Germinal center (tissue), 1 donor: ENCODE measurements at regions not wholly inside any gene's neighbourhood (a gene's known extent, or its start where the extent isn't known, plus 50 kb on each side); places are given as distances from the start of the nearest gene placed in this dataset.
"Not testable (repeated sequence)": the region's sequence is repeated elsewhere in the genome, so short reads cannot be mapped to it uniquely, and the experiment has no call there.

Experiments
- DNase-seq: peaks from one replicate; pipeline ENCODE4 v3.0.0; 2012; ENCODE audit warnings: mixed read lengths, low spot score

DNA sequence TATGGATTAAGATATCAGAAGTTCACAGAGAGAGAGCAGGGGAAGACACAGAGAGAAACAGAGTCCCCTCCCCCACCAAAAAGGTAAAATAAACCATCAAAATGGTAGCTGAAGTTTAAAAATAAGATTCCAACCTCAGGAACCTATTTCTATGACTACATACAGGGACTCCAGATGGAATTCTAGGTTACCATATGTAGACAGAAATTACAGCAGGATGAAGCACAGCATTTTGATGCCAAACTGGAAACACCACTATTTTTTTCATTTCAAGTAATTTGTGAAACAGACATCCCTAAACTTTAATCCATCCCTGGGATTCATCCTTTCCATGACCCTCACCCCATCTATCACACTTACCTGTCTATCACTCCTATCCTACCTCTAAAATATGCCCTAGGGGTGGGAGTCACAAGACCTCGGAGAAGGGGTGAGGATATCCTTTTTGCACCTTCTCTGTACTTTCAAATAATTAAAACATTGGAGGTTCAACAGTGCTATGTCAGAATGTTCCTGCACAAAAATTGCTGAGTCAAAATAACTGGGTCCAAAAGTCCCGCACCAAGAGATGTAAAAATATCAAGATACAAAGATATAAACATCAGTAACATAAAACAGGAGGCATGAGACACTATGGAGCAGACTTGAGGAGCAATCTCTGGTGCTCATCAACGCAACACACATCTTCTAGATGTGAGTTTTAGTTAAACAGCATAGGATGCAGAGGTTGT, 344.5 kb upstream of the RASGEF1B start:
- no peak for DNase-seq

DNA sequence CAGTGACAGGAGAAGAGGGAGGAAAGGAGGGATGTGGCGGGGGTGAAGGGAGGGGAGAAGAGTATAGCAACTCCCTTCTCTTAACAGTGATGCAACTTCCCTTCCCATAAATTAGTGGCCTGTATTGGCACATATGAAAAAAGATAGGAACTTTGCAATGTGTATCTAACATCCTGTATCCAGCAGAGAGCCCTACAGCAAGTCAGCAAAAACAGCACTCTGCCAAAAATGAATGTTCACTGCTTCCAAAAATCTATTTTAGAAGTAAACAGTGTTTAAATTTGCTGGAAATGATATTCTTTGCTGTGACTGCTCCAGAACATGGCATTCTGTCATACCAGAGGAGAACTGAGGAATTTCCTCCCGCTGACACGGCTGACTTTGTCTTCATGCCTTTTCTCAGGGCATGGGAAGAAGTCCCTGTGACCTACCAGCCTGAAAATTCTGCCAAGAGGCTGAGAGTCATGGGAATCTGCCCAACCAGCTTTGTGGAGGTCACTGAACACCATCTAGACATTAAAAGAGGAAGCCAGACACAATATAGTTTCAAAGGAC, 343.4 kb upstream of the RASGEF1B start:
- no peak for DNase-seq

DNA sequence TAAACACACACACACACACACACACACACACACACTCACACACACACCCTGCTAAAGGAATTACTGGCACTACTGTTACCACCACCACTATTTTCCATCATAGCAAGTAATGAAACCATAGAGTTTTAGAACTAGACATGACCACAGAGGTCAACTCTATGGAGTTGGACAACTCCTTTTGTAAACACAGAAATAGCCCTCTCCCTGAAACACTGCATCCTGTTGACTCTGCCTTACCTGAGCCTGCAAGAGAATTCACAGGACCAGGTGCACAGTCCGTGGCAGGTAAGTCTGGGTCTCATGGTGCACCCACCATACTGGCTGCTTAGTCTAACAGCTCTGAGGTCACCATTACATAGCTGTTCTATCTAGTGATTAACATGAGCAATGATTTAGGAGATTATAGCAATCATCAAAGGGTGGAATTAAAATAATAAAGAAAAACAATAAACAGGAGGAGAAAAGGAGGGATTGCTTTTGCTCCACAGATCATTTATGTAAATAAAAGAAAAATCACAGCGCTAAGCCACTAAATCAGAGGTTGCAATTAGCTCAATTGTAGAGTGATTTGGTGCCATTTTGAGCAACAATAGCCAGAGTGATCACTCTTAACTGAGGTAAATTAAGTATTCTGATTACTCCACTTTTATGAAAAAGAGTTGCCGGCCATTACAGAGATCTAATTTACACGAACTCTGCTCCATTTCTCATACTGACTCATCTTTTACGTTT, 340.0 kb upstream of the RASGEF1B start:
- DNase-seq: no peak

DNA sequence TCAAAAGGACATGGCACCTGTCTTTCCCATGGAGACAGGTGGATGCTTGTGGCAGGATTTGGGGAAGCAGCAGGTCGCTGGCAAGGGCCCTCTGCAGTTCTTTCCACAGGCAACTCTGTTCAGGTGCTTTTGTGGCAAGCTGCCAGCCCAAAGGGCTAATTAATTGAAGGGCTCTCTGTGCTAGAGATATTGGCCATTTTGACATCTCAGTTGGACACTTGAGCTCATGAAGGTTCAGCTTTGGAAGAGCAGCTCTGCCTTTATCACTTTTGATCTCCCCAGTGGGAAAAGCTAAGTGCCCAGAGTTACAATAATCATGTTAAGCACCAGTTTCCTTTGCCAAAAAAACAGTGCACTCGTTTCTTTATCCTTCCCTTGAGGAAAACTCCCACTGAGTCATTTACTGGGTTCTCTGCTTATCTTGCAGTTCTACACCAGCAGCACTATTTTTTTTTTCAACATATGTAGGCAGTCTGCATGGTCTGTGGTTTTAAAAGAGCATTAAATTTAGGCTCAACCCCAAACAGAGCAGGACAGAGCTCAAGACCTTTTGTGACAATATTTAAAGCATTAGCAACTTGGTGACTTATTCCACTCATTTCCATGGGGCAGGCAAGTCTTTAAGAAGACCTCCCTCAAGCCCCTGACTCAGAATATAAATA, 336.4 kb upstream of the RASGEF1B start:
- DNase-seq: no peak

DNA sequence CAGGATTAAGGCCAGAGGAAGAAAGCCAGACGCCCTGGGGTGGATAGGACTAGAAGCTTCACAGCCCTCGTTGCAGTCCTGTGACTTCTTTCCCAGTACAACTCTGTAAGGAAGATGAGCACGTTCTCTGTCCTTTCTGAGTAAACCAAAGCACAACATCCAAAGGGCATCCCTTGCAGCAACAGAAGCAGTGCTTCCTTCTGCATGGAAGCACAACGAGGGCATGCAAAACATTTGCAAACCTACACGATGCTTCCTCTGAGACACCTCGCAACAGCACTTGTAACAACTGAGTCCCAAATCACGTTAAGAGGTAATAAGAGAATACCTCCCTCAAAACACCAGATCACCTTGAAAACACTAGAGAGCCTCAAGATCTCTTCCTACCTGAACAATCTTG, 335.7 kb upstream of the RASGEF1B start:
- DNase-seq: no peak

DNA sequence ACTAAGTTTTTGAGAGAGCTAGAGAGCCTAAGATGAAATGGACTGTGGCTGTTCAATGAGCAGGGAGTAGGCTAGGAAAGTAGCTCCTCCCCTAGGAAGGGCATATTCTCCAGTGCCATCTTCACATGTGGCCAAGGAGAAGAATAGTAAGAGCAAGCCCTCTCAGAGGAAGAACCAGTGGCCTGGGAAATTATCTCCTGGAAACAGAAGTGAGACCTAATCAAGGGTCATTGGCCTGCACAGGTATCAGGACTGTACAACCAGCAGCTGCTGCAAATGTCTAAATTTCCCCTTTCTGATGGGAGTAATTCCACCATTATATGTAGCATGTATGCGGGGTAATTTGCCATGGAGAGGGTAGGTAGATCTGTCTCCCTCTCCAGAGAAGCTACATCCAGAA, 334.8 kb upstream of the RASGEF1B start:
- no peak for DNase-seq

DNA sequence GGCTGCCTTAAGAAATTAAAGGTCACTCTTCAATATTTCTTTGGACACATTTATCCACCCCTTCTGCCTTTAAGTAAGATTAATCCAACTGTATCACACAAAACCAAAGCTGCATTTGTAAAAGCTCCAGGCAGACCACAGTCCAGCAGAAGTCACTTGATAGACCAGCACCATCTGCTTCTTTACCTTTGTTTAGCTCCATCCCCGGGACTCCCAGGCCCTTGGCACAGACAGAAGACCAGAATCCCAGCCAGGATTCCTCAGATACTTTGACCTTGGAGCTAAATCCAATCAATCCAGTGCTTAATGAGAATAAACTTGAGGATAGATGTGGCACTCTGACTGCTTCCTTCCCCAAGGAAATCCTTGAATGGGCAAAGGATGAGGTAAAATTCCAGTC, 333.1 kb upstream of the RASGEF1B start:
- DNase-seq: no peak

DNA sequence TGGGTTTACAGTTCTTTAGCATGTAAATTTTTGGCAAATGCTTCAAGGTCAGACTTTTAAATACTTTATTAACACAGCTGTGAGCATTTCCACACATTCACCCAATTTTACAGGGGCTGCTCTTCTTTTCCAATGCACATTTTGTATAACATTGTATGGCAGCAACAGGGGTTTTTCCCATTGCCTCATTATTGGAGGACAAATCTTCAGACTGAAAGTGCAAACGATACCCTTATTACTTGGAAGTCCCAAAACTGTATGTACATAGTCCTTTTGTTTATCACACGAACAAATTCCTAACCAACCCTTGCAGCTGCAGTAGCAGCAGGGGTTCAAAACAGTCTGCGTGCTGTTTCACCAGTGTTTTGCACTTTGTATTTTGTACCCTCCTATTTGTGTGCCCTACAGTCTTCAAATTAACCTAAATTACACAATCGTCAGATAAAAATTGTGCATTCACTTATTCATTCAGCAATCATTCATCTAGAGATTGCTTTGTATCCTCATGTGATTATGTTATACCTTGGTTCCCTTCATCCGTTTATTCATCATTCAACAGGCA, 330.7 kb upstream of the RASGEF1B start:
- no peak for DNase-seq

DNA sequence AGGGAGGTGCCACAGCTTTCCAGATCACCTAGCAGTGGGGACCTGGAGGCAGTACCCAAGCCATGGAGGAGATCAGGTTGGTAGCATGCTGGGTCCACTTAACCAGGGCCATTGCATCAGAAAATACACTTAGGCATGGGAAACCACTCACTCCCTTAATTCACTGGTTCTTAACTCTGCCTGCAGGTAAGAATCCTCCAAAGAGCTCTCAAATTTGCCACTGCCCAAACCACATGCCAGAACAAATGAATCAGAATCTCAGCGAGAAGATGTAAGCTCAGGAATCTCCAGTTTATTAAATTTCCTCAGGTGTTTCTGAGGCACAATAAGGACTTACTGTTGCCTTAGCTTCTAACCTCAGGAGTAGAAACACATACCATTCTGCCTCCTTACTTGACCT, 327.7 kb upstream of the RASGEF1B start:
- DNase-seq: no peak

DNA sequence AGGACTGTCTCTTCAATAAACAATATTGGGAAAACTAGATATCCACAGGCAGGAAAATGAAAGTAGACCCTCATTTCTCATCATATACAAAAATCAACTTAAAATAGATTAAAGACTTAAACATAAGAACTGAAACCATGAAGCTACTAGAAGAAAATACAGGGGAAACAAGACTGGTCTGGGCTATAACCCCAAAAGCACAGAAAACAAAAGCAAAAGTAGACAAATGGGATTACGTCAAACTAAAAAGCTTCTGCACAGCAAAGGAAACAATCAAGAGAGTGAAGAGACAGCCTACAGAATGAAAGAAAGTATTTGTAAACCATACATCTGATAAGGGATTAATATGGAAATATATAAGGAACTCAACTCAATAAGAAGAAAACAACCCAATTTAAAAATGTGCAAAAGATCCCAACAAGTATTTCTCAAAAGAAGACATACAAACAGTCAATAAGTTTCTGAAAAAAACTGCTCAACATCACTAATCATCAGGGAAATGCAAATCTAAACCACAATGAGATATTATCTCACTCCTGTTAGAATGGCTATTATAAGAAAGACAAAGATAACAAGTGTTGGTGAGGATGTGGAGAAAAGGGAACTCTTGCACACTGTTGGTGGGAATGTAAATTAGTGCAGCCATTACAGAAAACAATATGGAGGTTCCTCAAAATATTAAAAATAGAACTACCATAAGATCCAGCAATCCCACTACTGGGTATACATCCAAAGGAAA, 325.3 kb upstream of the RASGEF1B start:
- DNase-seq: no peak

DNA sequence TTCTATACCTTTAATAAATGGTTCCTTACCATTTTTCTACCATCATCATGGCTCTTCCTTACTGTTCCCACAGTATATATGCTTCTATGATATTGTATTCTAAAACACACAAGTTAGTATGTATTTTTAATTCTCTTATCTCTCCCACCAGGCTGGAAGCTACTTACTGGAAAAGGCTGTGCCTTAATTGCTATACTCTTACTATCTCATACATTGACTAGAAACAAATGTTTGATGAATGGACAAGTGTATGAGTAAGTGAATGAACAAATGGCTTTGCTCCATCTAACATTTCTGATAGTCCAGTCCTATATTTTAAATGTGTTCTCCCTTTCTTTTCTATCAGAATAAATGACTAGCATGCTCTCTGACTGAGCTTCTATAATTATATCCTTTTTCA, 320.8 kb upstream of the RASGEF1B start:
- DNase-seq: no peak

DNA sequence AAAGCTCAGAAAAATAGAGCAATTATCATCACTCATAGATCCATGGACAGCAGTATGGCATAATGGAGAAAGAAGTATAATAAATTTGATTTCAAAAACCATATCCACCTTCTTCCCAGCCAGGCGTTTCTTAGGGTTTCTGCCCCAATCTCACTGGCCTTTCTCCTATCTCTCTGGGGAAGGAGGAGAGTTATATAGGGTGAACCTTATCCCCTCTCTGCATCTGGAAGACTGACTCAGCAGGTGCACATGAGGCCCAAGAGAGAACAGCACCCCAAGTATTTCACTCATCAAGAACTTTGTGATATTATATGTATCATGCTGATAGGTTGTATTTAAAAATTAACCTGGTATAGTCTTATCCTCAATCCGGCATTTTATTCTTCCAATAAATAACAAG, 318.8 kb upstream of the RASGEF1B start:
- no peak for DNase-seq

DNA sequence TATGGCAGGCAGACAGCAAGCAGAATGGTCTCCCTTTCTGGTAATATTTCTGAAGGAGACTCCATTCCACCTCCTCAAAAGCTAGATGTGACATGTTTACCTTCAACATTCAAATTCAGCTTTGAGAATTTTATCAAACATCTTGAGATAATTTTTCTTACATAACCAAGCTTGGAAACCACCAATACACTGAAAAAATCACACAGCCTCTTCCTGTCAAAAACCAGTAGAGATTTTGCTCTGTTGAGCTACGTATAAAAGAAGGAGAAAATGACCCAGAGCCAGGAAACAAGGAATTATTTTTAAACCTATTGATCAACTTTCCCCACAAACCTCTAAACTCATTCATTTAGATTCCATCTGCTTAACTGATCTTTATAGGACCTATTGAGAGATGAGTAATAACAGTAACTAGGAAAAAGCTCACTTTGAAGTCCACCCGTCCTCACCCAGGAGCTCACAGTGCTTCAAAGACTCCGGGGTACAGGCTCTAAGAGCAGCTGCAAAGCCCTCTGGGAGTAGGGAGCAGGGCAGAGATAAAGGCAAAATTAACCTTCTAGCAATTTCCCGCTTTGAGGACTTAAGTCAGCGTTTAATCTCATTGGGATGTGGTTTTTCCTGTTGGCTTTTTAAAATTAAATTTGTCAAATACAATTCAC, 318.2 kb upstream of the RASGEF1B start:
- DNase-seq: no peak

DNA sequence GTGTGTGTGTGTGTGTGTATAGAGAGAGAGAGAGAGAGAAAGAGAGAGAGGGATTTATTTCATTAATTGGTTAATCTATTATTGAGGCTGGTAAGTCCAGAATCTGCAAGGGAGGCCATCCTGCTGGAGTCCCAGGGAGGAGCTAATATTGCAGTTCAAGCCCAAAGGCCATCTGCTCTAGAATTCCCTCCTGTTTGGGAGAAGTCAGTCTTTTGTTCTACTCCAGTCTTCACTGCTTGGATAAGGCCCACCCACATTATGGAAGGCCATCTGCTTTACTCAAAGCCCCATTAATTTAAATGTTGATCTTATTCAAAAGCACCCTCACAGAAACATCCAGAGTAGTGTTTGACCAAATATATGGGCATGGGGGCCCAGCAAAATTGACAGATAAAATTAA, 317.5 kb upstream of the RASGEF1B start:
- DNase-seq: no peak

DNA sequence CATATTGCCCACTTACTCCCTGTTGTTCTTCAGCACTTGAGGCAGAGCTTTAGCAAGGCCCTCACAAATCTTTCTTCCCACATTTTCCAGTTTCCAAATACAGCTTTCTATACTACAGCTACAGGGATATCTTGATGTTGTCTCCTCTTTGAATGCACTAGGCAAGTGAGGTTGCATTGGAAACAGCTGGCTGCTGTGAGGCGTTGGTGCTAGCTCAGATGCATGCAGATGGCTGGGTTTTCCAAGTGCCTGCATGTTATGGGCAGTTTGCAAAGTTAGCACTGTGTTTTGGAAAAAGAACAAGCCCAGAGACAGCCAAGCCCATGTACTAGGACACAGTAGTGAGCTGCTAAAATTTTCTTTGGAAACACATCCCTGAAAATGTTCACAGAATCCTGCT, 315.1 kb upstream of the RASGEF1B start:
- no peak for DNase-seq

DNA sequence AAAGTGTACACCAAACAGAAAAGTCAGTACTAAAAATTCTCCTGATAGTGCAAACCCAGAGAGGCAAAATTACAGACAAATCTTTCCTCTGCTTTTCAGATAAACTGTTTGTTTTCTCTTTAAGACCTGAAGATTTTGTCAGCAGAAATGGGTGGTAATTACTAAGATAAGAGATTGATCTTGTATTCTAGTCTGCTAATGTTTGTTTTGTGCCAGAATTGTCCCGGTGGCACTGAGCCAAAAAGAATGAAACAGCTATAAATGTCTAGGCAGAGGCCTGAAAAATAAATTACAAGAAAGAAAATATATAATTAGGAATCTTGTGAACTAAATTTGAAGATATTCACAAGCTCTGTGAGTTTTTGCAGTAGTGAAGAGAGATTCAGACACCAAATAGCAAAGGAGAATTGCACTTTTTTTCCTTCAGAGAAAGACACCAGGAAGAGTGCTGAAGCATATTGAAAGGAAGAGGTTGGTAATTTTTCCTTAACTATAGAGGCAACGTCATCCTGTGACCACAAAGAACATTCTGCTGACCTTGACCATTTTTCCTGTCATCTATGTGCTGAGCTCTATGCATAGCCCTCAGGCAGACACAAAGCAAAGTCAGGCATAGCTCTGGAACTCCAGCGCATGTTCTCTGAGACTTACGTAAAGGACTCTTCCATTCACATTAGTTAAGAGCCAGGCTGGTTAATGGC, 314.5 kb upstream of the RASGEF1B start:
- no peak for DNase-seq

DNA sequence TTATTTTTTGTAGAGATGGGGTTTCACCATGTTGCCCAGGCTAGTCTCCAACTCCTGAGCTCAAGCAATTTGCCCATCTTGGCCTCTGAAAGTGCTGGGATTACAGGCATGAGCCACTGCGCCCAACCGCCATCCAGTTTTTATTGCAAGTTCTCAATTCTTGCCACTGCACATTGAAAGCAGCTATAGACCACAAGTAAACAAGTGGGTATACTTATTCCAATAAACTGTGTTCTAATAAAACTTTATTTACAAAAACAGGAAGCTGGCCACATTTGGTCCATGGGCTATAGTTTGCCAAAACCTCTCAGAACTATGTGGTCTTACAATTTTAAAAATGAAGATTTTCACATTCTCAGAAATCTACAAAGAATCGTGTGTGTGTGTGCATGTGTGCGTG, 313.6 kb upstream of the RASGEF1B start:
- DNase-seq: no peak

DNA sequence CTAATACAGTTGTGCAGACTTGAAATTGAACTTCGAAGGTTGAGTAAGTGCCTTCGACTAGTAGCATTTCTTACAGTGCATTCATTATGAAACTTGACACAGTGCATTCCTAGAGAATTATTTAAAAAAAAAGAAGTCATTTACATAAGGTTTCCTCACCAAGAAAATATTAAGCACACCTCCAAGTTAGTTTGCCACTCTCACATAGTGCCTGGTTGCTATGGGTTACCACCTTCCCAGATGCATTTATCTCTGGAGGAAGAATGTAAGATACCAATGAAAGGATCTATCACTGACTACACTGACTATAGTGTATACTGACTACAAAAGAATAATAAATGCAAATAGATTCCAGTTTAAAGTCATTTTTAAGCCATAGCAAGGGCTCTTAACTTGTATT, 311.9 kb upstream of the RASGEF1B start:
- DNase-seq: no peak

DNA sequence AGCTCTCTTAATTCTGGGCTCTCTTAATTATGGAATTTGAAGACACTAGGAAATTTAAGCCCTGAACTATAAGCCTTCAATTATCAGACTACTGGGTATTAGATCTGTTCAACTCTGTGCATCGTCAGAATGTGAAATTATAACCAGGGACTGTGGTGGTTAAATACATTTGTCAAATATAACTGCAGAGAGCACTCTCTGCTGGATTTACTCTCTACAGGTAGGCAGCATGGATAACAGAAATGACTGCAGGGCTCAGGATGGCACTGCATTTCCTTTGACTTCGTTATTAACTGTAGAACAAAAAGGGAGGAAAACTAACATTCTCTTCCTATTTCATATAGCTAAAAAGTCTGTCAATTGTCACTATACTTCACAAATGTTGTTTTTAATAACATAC, 310.1 kb upstream of the RASGEF1B start:
- no peak for DNase-seq

DNA sequence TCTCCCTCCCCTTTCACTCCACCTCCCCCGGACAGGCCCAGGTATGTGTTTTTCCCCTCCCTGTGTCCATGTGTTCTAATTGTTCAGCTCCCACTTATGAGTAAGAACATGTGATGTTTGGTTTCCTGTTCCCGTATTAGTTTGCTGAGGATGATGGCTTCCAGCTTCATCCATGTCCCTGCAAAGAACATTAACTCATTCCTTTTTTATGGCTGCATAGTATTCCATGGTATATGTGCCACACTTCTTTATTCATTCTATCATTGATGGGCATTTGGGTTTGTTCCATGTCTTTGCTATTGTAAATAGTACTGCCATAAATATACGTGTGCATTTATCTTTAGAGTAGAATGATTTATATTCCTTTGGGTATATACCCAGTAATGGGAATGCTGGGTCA, 306.0 kb upstream of the RASGEF1B start:
- not testable (repeated sequence) for DNase-seq

DNA sequence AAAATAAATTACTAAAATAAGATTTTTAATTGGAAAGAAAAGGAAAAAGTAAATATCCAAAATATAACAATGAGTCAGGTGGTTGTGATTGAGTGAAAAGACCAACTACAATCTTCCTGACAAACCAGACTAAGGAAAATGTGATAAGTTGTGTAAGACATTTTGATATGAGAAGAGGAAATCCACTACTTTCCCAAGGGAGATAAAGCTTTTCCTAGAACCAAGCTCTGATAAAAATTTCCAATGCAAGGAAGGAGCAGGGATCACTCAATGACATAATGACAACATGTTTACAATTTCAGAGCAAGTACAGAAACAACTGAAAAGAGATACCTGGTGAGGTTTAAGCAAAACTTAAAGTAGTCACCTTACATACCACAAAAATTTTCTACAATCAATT, 305.1 kb upstream of the RASGEF1B start:
- DNase-seq: no peak
